Ishikawa (cell line): ENCODE measurements at regions not wholly inside any gene's neighbourhood (a gene's known extent, or its start where the extent isn't known, plus 50 kb on each side); places are given as distances from the start of the nearest gene placed in this dataset.

Experiments used
- CEBPB ChIP-seq: IDR thresholded peaks from 2 replicates; pipeline ENCODE4 v1.6.1; 2012
- CREB1 ChIP-seq: IDR thresholded peaks from 2 replicates; pipeline ENCODE4 v1.6.1; 2012; ENCODE audit warnings: low read depth
- EGR1 ChIP-seq: IDR thresholded peaks from 2 replicates; pipeline ENCODE4 v1.6.1; 2012
- EP300 ChIP-seq: IDR thresholded peaks from 2 replicates; pipeline ENCODE4 v1.6.1; 2012; ENCODE audit warnings: borderline replicate concordance
- NFIC ChIP-seq: IDR thresholded peaks from 2 replicates; pipeline ENCODE4 v1.6.1; 2012
- RAD21 ChIP-seq: IDR thresholded peaks from 2 replicates; pipeline ENCODE4 v1.6.1; 2012; ENCODE audit warnings: low read depth
- REST ChIP-seq: IDR thresholded peaks from 2 replicates; pipeline ENCODE4 v1.6.1; 2012; ENCODE audit warnings: low read depth, mild to moderate bottlenecking
- TAF1 ChIP-seq: IDR thresholded peaks from 2 replicates; pipeline ENCODE4 v1.6.1; 2012; ENCODE audit warnings: low read depth, mild to moderate bottlenecking
- TCF12 ChIP-seq: IDR thresholded peaks from 2 replicates; pipeline ENCODE4 v1.6.1; 2012; ENCODE audit warnings: low read depth
- TEAD4 ChIP-seq: IDR thresholded peaks from 2 replicates; pipeline ENCODE4 v1.6.1; 2012
- YY1 ChIP-seq: IDR thresholded peaks from 2 replicates; pipeline ENCODE4 v1.6.1; 2012; ENCODE audit warnings: low read depth
- ZBTB7A ChIP-seq: IDR thresholded peaks from 2 replicates; pipeline ENCODE4 v1.6.1; 2012; ENCODE audit warnings: low read depth
- TF ChIP-seq, protein P1 (sequence below): IDR thresholded peaks from 2 replicates; pipeline ENCODE4 v1.6.1; 2012
- TF ChIP-seq, protein P2 (sequence below): IDR thresholded peaks from 2 replicates; pipeline ENCODE4 v1.6.1; 2012

DNA sequence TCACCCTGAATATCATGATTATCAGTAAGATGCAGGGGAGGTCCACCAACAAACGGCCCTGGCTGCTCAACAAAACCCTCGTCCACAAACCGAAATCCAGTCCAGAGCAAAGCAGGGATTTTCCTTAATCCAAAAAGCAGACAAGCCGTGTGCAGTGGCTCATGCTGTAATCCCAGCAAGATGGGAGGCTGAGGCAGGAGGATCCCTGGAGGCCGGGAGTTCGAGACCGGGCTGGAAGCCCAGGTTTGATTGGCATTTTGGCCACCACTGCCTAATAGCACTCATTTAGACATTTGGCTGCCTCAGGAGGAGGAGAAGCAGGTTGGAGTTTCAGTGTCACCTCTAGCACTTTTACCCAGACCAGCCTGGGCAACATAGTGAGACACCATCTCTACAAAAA lies 562.0 kb upstream of the AUTS2 start:
- TF ChIP-seq YY1 = no peak
- TF ChIP-seq, protein P1, sequence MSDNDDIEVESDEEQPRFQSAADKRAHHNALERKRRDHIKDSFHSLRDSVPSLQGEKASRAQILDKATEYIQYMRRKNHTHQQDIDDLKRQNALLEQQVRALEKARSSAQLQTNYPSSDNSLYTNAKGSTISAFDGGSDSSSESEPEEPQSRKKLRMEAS = no peak
- TF ChIP-seq ZBTB7A = no peak
- no peak for TF ChIP-seq TEAD4
- no peak for TF ChIP-seq CEBPB
- no peak for TF ChIP-seq TAF1
- TF ChIP-seq REST = no peak
- no peak for TF ChIP-seq EP300
- TF ChIP-seq RAD21 = no peak
- TF ChIP-seq, protein P2, sequence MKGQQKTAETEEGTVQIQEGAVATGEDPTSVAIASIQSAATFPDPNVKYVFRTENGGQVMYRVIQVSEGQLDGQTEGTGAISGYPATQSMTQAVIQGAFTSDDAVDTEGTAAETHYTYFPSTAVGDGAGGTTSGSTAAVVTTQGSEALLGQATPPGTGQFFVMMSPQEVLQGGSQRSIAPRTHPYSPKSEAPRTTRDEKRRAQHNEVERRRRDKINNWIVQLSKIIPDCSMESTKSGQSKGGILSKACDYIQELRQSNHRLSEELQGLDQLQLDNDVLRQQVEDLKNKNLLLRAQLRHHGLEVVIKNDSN = no peak
- TF ChIP-seq NFIC = no peak
- no peak for TF ChIP-seq EGR1
- no peak for TF ChIP-seq TCF12
- no peak for TF ChIP-seq CREB1
